ENCODE measurements at regions not wholly inside any gene's neighbourhood (a gene's known extent, or its start where the extent isn't known, plus 50 kb on each side); places are given as distances from the start of the nearest gene placed in this dataset.
"Not testable (repeated sequence)": the region's sequence is repeated elsewhere in the genome, so short reads cannot be mapped to it uniquely, and the experiment has no call there.

- H3K9me3 ChIP-seq, result no peaks in the 10 kb centered on the region
- ChIA-PET POLR2A (no interaction called here), CTCF (no interaction called here)
- H3K36me3 ChIP-seq (replicated peaks in 1 of 2; ENCODE audit: control insufficient read depth in 1 of 2, insufficient read depth in 2 of 2, low read length in 1 of 2), result no peaks in the 10 kb centered on the region
- no peak overlapping the region for H3K9ac ChIP-seq
- H3K27me3 ChIP-seq (ENCODE audit: insufficient read depth), result no peaks in the 10 kb centered on the region
- H3K4me1 ChIP-seq (ENCODE audit: control insufficient read depth in 1 of 2, insufficient read depth in 2 of 2, low read depth in 1 of 2, low read length in 1 of 2), result no peaks in the 10 kb centered on the region
- H3K4me2 ChIP-seq, result no peak overlapping the region
- no peak overlapping the region for H3K4me3 ChIP-seq (ENCODE audit: low read depth in 2 of 2, low read length in 1 of 2)
- no peaks in the 10 kb centered on the region for H3K79me2 ChIP-seq (ENCODE audit: insufficient read depth)
- H3K27ac ChIP-seq (ENCODE audit: low read depth in 2 of 2, low read length in 1 of 2), result no peak overlapping the region
- WGBS (ENCODE audit: low lambda C conversion rate), result 25% methylated on average over 4 of the region's 4 CpGs
- no peaks in the 10 kb centered on the region for H3F3A ChIP-seq (replicated peaks; ENCODE audit: insufficient read depth)
- no peaks in the 10 kb centered on the region for H3K9me2 ChIP-seq
- no peak for TF ChIP-seq MAX (IDR thresholded peaks at IDR 0.05; ENCODE audit: low read depth)
- TF ChIP-seq RAD21 (IDR thresholded peaks at IDR 0.05; ENCODE audit: low read length), result no peak
- no peak for TF ChIP-seq EZH2phosphoT487 (IDR thresholded peaks at IDR 0.05; ENCODE audit: borderline replicate concordance, low read depth)
- TF ChIP-seq PBX3 (IDR thresholded peaks at IDR 0.05), result no peak
- TF ChIP-seq SIN3A (IDR thresholded peaks at IDR 0.05; ENCODE audit: borderline replicate concordance, low read depth, low read length), result no peak
- no peak for TF ChIP-seq ELF1 (IDR thresholded peaks at IDR 0.05)
- no peak for TF ChIP-seq NRF1 (IDR thresholded peaks at IDR 0.05; ENCODE audit: low read depth, low read length)
- no peak for TF ChIP-seq RXRA (IDR thresholded peaks at IDR 0.05; ENCODE audit: borderline replicate concordance, low read depth)
- TF ChIP-seq JUND (IDR thresholded peaks at IDR 0.05), result no peak
- no peak for TF ChIP-seq TAF1 (IDR thresholded peaks at IDR 0.05; ENCODE audit: borderline replicate concordance, low read depth, low read length)
- TF ChIP-seq GATA2 (CRISPR knock-in tag; IDR thresholded peaks at IDR 0.05), result no peak
- TF ChIP-seq TEAD4 (IDR thresholded peaks at IDR 0.05; ENCODE audit: borderline replicate concordance, insufficient read depth), result no peak
- no peak for TF ChIP-seq IRF3 (IDR thresholded peaks at IDR 0.05; ENCODE audit: low read depth, low read length)
- H4K20me1 ChIP-seq (ENCODE audit: insufficient read depth), result no peaks in the 10 kb centered on the region
- H2AFZ ChIP-seq (ENCODE audit: low read depth), result no peak overlapping the region
- no peak for DNase-seq
These were observed 271.8 kb upstream of the NRG3 start for GRCh38 chr10:81603106-81603620.

GRCh38 chr10:81644485-81644884 lies 230.5 kb upstream of the NRG3 start:
- H3K27me3 ChIP-seq (ENCODE audit: insufficient read depth); H3K9ac ChIP-seq; H3K4me1 ChIP-seq (ENCODE audit: control insufficient read depth in 1 of 2, insufficient read depth in 2 of 2, low read depth in 1 of 2, low read length in 1 of 2); H3K4me3 ChIP-seq (ENCODE audit: low read depth in 2 of 2, low read length in 1 of 2); H3K9me3 ChIP-seq; DNase-seq; H3F3A ChIP-seq (replicated peaks; ENCODE audit: insufficient read depth); H3K36me3 ChIP-seq (replicated peaks in 1 of 2; ENCODE audit: control insufficient read depth in 1 of 2, insufficient read depth in 2 of 2, low read length in 1 of 2); H3K79me2 ChIP-seq (ENCODE audit: insufficient read depth); H3K9me2 ChIP-seq; CTCF ChIA-PET; H2AFZ ChIP-seq (ENCODE audit: low read depth); H3K4me2 ChIP-seq; H3K27ac ChIP-seq (ENCODE audit: low read depth in 2 of 2, low read length in 1 of 2); POLR2A ChIA-PET; H4K20me1 ChIP-seq (ENCODE audit: insufficient read depth): not testable (repeated sequence)
- WGBS (ENCODE audit: low lambda C conversion rate), result 21% methylated on average over 7 of the region's 7 CpGs
